HL-60 (cell line): ENCODE measurements at regions not wholly inside any gene's neighbourhood (a gene's known extent, or its start where the extent isn't known, plus 50 kb on each side); places are given as distances from the start of the nearest gene placed in this dataset.

Experiments
- DNase-seq, 2 experiments: peaks; one replicate each; pipeline ENCODE4 v3.0.0-alpha.2; 2010 to 2020; ENCODE audit warnings: low read depth in 1 of 2, low spot score in 1 of 2
- H3K27ac ChIP-seq: fragments of 250-450 bp; sonication (Bioruptor Pico); replicated peaks from 2 replicates; pipeline ENCODE4 v1.5.1; 2020; ENCODE audit warnings: mild to moderate bottlenecking, moderate library complexity
- H3K27me3 ChIP-seq: fragments of 250-450 bp; sonication (Bioruptor Pico); 2 replicates; pipeline ENCODE4 v1.5.1; 2021; ENCODE audit warnings: mild to moderate bottlenecking, moderate library complexity; ENCODE audit not compliant: insufficient read depth, poor library complexity, severe bottlenecking
- H3K4me3 ChIP-seq: replicated peaks from 2 replicates; pipeline ENCODE4 v1.5.1; 2011; ENCODE audit warnings: mild to moderate bottlenecking, control low read depth, low read length; ENCODE audit not compliant: insufficient read depth
- GABPA ChIP-seq: IDR thresholded peaks from 2 replicates; pipeline ENCODE4 v1.6.1; 2012; ENCODE audit warnings: low read depth
- POLR2AphosphoS5 ChIP-seq: IDR thresholded peaks from 2 replicates; pipeline ENCODE4 v1.6.1; 2012; ENCODE audit warnings: low read depth
- SPI1 ChIP-seq: IDR thresholded peaks from 2 replicates; pipeline ENCODE4 v1.6.1; 2012; ENCODE audit warnings: low read depth, mild to moderate bottlenecking, borderline replicate concordance
- TF ChIP-seq, protein P1 (sequence below): IDR thresholded peaks from one replicate; pipeline ENCODE4 v1.5.1; 2011; ENCODE audit warnings: low read length, control low read depth, inconsistent platforms; ENCODE audit not compliant: insufficient read depth
- TF ChIP-seq, protein P2 (sequence below): IDR thresholded peaks from 2 replicates; pipeline ENCODE4 v1.6.1; 2012; ENCODE audit warnings: low read depth; ENCODE audit not compliant: insufficient replicate concordance

DNA sequence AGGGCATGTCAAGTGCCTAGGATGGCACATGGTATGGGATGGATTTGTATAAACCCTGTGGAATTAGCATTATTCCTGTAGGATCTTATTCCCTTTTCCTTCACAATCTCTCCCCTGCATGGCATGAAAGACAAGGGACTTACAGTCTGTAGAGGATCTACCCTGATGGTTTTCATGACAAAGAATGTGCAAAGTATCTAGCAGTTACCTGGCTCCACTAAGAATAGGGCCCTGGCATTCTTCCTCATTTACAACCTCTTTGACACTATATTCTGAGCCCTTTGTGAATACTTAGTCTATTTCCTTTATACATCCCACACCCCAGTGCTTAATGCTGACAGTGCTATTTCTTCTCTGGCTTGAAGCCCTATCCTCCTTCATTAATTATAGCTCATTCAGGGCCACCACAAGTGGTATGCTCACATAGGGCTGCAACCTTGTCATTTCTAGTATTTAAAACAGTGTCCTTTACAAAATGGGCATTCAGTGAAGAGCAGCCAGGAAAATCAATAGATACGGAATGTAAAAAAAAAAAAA lies 715.3 kb downstream of the NLGN4Y start:
- H3K27me3 ChIP-seq, result no peaks in the 10 kb centered on the region
- TF ChIP-seq SPI1 (no peak), GABPA (no peak), POLR2AphosphoS5 (no peak)
- TF ChIP-seq, protein P1, sequence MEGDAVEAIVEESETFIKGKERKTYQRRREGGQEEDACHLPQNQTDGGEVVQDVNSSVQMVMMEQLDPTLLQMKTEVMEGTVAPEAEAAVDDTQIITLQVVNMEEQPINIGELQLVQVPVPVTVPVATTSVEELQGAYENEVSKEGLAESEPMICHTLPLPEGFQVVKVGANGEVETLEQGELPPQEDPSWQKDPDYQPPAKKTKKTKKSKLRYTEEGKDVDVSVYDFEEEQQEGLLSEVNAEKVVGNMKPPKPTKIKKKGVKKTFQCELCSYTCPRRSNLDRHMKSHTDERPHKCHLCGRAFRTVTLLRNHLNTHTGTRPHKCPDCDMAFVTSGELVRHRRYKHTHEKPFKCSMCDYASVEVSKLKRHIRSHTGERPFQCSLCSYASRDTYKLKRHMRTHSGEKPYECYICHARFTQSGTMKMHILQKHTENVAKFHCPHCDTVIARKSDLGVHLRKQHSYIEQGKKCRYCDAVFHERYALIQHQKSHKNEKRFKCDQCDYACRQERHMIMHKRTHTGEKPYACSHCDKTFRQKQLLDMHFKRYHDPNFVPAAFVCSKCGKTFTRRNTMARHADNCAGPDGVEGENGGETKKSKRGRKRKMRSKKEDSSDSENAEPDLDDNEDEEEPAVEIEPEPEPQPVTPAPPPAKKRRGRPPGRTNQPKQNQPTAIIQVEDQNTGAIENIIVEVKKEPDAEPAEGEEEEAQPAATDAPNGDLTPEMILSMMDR, result no peak
- TF ChIP-seq, protein P2, sequence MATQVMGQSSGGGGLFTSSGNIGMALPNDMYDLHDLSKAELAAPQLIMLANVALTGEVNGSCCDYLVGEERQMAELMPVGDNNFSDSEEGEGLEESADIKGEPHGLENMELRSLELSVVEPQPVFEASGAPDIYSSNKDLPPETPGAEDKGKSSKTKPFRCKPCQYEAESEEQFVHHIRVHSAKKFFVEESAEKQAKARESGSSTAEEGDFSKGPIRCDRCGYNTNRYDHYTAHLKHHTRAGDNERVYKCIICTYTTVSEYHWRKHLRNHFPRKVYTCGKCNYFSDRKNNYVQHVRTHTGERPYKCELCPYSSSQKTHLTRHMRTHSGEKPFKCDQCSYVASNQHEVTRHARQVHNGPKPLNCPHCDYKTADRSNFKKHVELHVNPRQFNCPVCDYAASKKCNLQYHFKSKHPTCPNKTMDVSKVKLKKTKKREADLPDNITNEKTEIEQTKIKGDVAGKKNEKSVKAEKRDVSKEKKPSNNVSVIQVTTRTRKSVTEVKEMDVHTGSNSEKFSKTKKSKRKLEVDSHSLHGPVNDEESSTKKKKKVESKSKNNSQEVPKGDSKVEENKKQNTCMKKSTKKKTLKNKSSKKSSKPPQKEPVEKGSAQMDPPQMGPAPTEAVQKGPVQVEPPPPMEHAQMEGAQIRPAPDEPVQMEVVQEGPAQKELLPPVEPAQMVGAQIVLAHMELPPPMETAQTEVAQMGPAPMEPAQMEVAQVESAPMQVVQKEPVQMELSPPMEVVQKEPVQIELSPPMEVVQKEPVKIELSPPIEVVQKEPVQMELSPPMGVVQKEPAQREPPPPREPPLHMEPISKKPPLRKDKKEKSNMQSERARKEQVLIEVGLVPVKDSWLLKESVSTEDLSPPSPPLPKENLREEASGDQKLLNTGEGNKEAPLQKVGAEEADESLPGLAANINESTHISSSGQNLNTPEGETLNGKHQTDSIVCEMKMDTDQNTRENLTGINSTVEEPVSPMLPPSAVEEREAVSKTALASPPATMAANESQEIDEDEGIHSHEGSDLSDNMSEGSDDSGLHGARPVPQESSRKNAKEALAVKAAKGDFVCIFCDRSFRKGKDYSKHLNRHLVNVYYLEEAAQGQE, result no peak
- H3K27ac ChIP-seq, result no peak overlapping the region
- no peak overlapping the region for H3K4me3 ChIP-seq
- DNase-seq, result no peak

DNA sequence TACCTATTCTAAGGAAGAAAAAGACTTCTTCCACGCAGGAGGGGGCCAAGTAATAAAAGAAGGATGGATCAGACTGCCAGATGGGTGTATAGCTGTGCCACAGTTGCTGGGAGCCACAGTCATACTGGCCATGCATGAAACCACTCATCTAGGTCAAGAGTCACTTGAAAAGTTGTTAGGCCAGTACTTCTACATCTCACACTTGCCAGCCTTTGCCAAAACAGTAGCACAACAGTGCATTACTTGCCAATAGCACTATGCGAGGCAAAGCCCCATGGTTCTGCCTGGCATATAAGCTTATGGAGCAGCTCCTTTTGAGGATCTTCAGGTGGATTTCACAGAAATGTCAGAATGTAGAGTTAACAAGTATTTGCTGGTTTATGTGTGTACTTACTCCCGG lies 735.0 kb downstream of the NLGN4Y start:
- TF ChIP-seq, protein P1, result no peak
- TF ChIP-seq POLR2AphosphoS5, result no peak
- no peak for TF ChIP-seq SPI1
- TF ChIP-seq, protein P2, result no peak
- TF ChIP-seq GABPA, result no peak
- Histone ChIP-seq H3K27ac (no peak overlapping the region), H3K4me3 (no peak overlapping the region), H3K27me3 (no peaks in the 10 kb centered on the region)
- no peak for DNase-seq

DNA sequence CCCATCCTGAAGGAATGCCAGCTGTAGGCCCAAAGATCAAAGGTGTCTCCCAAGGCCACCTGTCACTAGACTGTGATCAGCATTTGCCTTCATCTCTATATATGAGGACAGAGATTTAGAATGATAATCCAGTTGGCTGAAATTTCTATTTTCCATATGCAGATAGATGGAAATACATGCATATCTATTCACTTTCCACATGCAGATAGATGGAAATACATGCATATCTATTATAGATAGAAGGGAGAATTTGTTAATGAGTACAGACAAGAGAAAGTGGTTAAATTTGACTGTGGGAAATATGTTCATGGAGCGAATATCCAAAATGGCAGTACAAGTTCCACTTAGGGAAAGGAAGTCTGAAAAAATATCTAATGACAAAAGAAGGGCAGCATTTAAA lies 762.2 kb downstream of the NLGN4Y start:
- TF ChIP-seq SPI1 (no peak), GABPA (no peak), POLR2AphosphoS5 (no peak)
- TF ChIP-seq, protein P2, result no peak
- TF ChIP-seq, protein P1, result no peak
- Histone ChIP-seq H3K4me3 (no peak overlapping the region), H3K27me3 (no peaks in the 10 kb centered on the region), H3K27ac (no peak overlapping the region)
- DNase-seq, result no peak
